GM12878 (cell line): ENCODE measurements at regions not wholly inside any gene's neighbourhood (a gene's known extent, or its start where the extent isn't known, plus 50 kb on each side); places are given as distances from the start of the nearest gene placed in this dataset.

ENCODE experiments used
- ATAC-seq: fragments of 200-7000 bp; cut with Tn5 transposase; 3 replicates; pipeline ENCODE4 v1.9.1; 2020; ENCODE audit warnings: mild to moderate bottlenecking, moderate library complexity
- BruUV-seq: library from RNA; stranded (reverse); fragments of 400-500 nt; replicated peaks from 2 replicates; lab custom pipeline; 2021; lab: Mats Ljungman, UMichigan
- CTCF ChIA-PET: fragments of 300-600 bp; sonication (Branson Sonifier 250); formaldehyde crosslinking; extraction: SDS; loops from one replicate; lab custom pipeline; 2021; ENCODE audit warnings: inconsistent platforms; lab: Yijun Ruan, JAX
- POLR2A ChIA-PET: fragments of 350-600 bp; formaldehyde crosslinking; extraction: SDS; loops from one replicate; lab custom pipeline; 2021; ENCODE audit warnings: inconsistent platforms; lab: Charles Lee
- RAD21 ChIA-PET: fragments of 300-600 bp; sonication (Branson Sonifier 250); formaldehyde crosslinking; loops from one replicate; lab custom pipeline; 2023; ENCODE audit warnings: antibody characterized with exemption; ENCODE audit not compliant: unreplicated experiment; lab: Charles Lee
- SMC1A ChIA-PET: fragments of 300-600 bp; sonication (Branson Sonifier 250); formaldehyde crosslinking; loops from one replicate; lab custom pipeline; 2023; ENCODE audit not compliant: unreplicated experiment, uncharacterized antibody; lab: Charles Lee
- DNase-seq: peaks from one replicate; pipeline ENCODE4 v3.0.0-alpha.2; 2011; ENCODE audit warnings: low read depth, low spot score
- FAIRE-seq: peaks from 3 replicates; lab custom pipeline; 2011; peaks lifted over from hg19 to GRCh38; lab: Jason Lieb, UNC
- H2AFZ ChIP-seq: 2 replicates; pipeline ENCODE4 v1.6.0; 2011; ENCODE audit warnings: low read depth, low read length, control low read depth; ENCODE audit not compliant: control insufficient read depth
- H3K27ac ChIP-seq: 2 replicates; pipeline ENCODE4 v1.5.1; 2011; ENCODE audit warnings: control low read depth; ENCODE audit not compliant: control insufficient read depth, insufficient read depth
- H3K27me3 ChIP-seq, 2 experiments: replicated peaks in 1 of 2; 2 replicates each; pipeline versions ENCODE4 v1.6.0 to v1.6.1; 2011; ENCODE audit warnings: low read length in 1 of 2; ENCODE audit not compliant: control insufficient read depth in 2 of 2, insufficient read depth in 2 of 2
- H3K36me3 ChIP-seq, 2 experiments: 2 replicates each; pipeline ENCODE4 v1.5.1; 2011; ENCODE audit warnings: low read length in 1 of 2; ENCODE audit not compliant: control insufficient read depth in 2 of 2, insufficient read depth in 2 of 2
- H3K4me1 ChIP-seq: 2 replicates; pipeline ENCODE4 v1.6.1; 2011; ENCODE audit warnings: mild to moderate bottlenecking, low read length, moderate library complexity, mixed read lengths; ENCODE audit not compliant: control insufficient read depth, insufficient read depth
- H3K4me2 ChIP-seq: 2 replicates; pipeline ENCODE4 v1.6.0; 2011; ENCODE audit warnings: control low read depth; ENCODE audit not compliant: control insufficient read depth, insufficient read depth
- H3K4me3 ChIP-seq: fragments of 200-600 bp; sonication (generic); 2 replicates; pipeline ENCODE4 v1.5.1; 2016
- H3K79me2 ChIP-seq: 2 replicates; pipeline ENCODE4 v1.6.0; 2011; ENCODE audit warnings: low read length; ENCODE audit not compliant: control insufficient read depth, insufficient read depth
- H3K9ac ChIP-seq: 2 replicates; pipeline ENCODE4 v1.8.0; 2011; ENCODE audit warnings: low read length, control low read depth, mixed read lengths; ENCODE audit not compliant: control insufficient read depth, insufficient read depth
- H3K9me3 ChIP-seq: replicated peaks from 3 replicates; pipeline ENCODE4 v1.5.1; 2011; ENCODE audit warnings: mild to moderate bottlenecking, low read length; ENCODE audit not compliant: control insufficient read depth, insufficient read depth
- H4K20me1 ChIP-seq: 2 replicates; pipeline ENCODE4 v1.6.0; 2011; ENCODE audit not compliant: control insufficient read depth, insufficient read depth
- CREB1 ChIP-seq: IDR thresholded peaks from 2 replicates; pipeline ENCODE4 v1.6.1; 2012; ENCODE audit warnings: low read depth, mild to moderate bottlenecking, inconsistent platforms
- EP300 ChIP-seq, 2 experiments: fragments of 150-350 bp in 1 of 2; IDR thresholded peaks; 2 replicates each; pipeline ENCODE4 v1.6.1; 2011 to 2012; ENCODE audit warnings: low read depth in 2 of 2, low read length in 2 of 2, borderline replicate concordance in 1 of 2, improper control_type of control experiment in 1 of 2, inconsistent platforms in 1 of 2; ENCODE audit not compliant: control insufficient read depth in 1 of 2
- JUNB ChIP-seq: IDR thresholded peaks from 2 replicates; pipeline ENCODE4 v1.6.1; 2016; ENCODE audit warnings: antibody characterized with exemption, mild to moderate bottlenecking
- LARP7 ChIP-seq: fragments of 450-650 bp; IDR thresholded peaks from 2 replicates; pipeline ENCODE4 v1.6.1; 2017; ENCODE audit warnings: mild to moderate bottlenecking
- MEF2A ChIP-seq: IDR thresholded peaks from 2 replicates; pipeline ENCODE4 v1.6.1; 2011; ENCODE audit warnings: low read depth, mild to moderate bottlenecking, low read length, moderate library complexity; ENCODE audit not compliant: insufficient read depth
- NBN ChIP-seq: fragments of 450-650 bp; IDR thresholded peaks from 2 replicates; pipeline ENCODE4 v1.6.1; 2016
- NFXL1 ChIP-seq: fragments of 450-650 bp; IDR thresholded peaks from 2 replicates; pipeline ENCODE4 v1.6.1; 2017; ENCODE audit warnings: antibody characterized with exemption, mild to moderate bottlenecking, borderline replicate concordance
- NFYB ChIP-seq: IDR thresholded peaks from 2 replicates; pipeline ENCODE4 v1.6.1; 2011; ENCODE audit warnings: low read depth, mild to moderate bottlenecking, low read length, improper control_type of control experiment, moderate library complexity; ENCODE audit not compliant: insufficient read depth
- POLR2AphosphoS5 ChIP-seq: IDR thresholded peaks from 2 replicates; pipeline ENCODE4 v1.6.1; 2011; ENCODE audit warnings: mild to moderate bottlenecking, low read length, inconsistent platforms
- SMAD5 ChIP-seq: IDR thresholded peaks from 2 replicates; pipeline ENCODE4 v1.6.1; 2016; ENCODE audit warnings: antibody characterized with exemption, low read depth
- TBL1XR1 ChIP-seq: IDR thresholded peaks from 2 replicates; pipeline ENCODE4 v1.6.1; 2012; ENCODE audit warnings: low read depth, low read length, improper control_type of control experiment
- TCF7 ChIP-seq: IDR thresholded peaks from 2 replicates; pipeline ENCODE4 v1.6.1; 2014; ENCODE audit warnings: antibody characterized with exemption, borderline replicate concordance
- WRNIP1 ChIP-seq: IDR thresholded peaks from 2 replicates; pipeline ENCODE4 v1.6.1; 2011; ENCODE audit warnings: low read depth, low read length, improper control_type of control experiment, borderline replicate concordance
- ZNF384 ChIP-seq: IDR thresholded peaks from 2 replicates; pipeline ENCODE4 v1.6.1; 2012; ENCODE audit warnings: low read depth, mild to moderate bottlenecking, low read length, improper control_type of control experiment, borderline replicate concordance
- WGBS: methylation state at CpG from one replicate; pipeline ENCODE4 v1.1.6; 2016; ENCODE audit warnings: low lambda C conversion rate; ENCODE audit not compliant: insufficient replicate concordance, insufficient coverage; ENCODE audit errors: missing lambda C conversion rate; 5-methylcytosine and 5-hydroxymethylcytosine counted together
- in situ Hi-C: fragments of 300-500 bp; cut with MboI; formaldehyde crosslinking; loops from 9 replicates; pipeline ENCODE4 v1.14.3; 2018; ENCODE audit warnings: mixed read lengths
- intact Hi-C: fragments of 100-400 bp; cut with micrococcal nuclease; formaldehyde crosslinking; loops from one replicate; pipeline ENCODE4 v1.14.2; 2022; ENCODE audit not compliant: unreplicated experiment
- TF ChIP-seq, protein P1 (sequence below): fragments of 450-650 bp; formaldehyde crosslinking; IDR thresholded peaks from 2 replicates; pipeline ENCODE4 v1.5.0; 2022; ENCODE audit warnings: mild to moderate bottlenecking, missing genetic modification characterization
- TF ChIP-seq, protein P2 (sequence below): IDR thresholded peaks from 2 replicates; pipeline ENCODE4 v1.6.1; 2012; ENCODE audit warnings: low read depth, low read length, improper control_type of control experiment

DNA sequence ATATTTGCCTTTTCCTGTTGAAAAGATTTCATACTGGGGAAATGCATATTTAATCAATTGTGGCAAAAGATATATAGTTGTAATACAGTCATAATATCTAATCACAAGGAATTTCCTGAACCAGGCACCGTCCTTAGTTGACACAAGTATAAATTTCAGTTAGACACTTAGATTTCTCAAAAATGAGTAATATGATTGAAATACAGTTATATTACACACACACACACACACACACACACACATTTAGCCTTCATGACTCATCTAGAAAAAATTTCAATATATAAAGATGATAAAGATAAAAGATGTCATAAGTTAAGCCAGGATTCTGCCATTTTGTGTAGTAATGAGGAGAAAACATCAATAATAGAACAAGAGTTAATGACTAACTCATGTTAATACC, 258.4 kb upstream of the ZNF804A start:
- CTCF ChIA-PET: no interaction called here

DNA sequence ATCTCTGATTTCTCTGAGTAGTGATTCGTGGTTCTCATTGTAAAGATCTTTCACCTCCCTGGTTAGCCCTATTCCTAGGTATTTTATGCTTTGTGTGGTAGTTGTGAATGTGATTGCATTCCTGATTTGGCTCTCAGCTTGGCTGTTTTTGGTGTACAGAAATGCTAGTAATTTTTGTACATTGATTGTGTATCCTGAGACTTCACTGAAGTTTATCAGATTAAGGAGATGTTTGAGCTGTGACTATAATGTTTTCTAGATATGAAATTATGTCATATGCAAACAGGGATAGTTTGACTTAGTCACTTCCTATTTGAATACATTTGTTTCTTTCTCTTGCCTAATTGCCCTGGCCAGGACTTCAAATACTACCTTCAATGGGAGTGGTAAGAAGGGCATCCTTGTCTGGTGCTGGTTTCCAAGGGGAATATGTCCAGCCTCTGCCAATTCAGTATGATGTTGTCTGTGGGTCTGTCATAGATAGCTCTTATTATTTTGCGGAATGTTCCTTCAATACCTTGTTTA, 251.9 kb upstream of the ZNF804A start:
- no peak for DNase-seq
- RAD21 ChIA-PET: interaction anchor here (1.1 kb wide), 1 partner anchor 384 kb away, joined by 3 read pairs; no protein-coding TSS in a partner anchor
- SMC1A ChIA-PET: interaction anchor here (1.4 kb wide), 1 partner anchor 8 kb away, joined by 9 read pairs; no protein-coding TSS in a partner anchor
- CTCF ChIA-PET: no interaction called here
- no peak for TF ChIP-seq EP300 (IDR thresholded peaks at IDR 0.05; ENCODE audit: borderline replicate concordance in 1 of 2, control insufficient read depth in 1 of 2, low read depth in 2 of 2, low read length in 2 of 2)
- TF ChIP-seq JUNB: no peak
- TF ChIP-seq, protein P1, sequence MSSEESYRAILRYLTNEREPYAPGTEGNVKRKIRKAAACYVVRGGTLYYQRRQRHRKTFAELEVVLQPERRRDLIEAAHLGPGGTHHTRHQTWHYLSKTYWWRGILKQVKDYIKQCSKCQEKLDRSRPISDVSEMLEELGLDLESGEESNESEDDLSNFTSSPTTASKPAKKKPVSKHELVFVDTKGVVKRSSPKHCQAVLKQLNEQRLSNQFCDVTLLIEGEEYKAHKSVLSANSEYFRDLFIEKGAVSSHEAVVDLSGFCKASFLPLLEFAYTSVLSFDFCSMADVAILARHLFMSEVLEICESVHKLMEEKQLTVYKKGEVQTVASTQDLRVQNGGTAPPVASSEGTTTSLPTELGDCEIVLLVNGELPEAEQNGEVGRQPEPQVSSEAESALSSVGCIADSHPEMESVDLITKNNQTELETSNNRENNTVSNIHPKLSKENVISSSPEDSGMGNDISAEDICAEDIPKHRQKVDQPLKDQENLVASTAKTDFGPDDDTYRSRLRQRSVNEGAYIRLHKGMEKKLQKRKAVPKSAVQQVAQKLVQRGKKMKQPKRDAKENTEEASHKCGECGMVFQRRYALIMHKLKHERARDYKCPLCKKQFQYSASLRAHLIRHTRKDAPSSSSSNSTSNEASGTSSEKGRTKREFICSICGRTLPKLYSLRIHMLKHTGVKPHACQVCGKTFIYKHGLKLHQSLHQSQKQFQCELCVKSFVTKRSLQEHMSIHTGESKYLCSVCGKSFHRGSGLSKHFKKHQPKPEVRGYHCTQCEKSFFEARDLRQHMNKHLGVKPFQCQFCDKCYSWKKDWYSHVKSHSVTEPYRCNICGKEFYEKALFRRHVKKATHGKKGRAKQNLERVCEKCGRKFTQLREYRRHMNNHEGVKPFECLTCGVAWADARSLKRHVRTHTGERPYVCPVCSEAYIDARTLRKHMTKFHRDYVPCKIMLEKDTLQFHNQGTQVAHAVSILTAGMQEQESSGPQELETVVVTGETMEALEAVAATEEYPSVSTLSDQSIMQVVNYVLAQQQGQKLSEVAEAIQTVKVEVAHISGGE (CRISPR knock-in tag): no peak
- TF ChIP-seq NFXL1: no peak
- TF ChIP-seq ZNF384: no peak
- no peak for TF ChIP-seq NBN
- TF ChIP-seq MEF2A: no peak
- TF ChIP-seq TBL1XR1: no peak
- no peak for TF ChIP-seq NFYB
- Histone ChIP-seq H3K79me2 (no peaks in the 10 kb centered on the region), H3K4me2 (no peak overlapping the region), H3K9me3 (no peaks in the 10 kb centered on the region), H3K9ac (no peak overlapping the region), H3K4me3 (no peak overlapping the region), H3K36me3 (no peaks in the 10 kb centered on the region), H4K20me1 (no peaks in the 10 kb centered on the region), H3K27me3 (no peaks in the 10 kb centered on the region), H3K27ac (no peak overlapping the region), H2AFZ (no peak overlapping the region), H3K4me1 (no peaks in the 10 kb centered on the region)
- no peak for ATAC-seq
- BruUV-seq: no TSS peak
- intact Hi-C loops: no loop called here
- no peak for FAIRE-seq
- POLR2A ChIA-PET: no interaction called here
- in situ Hi-C loops: no loop called here
- 33% methylated on average over 2 of the region's 2 CpGs for WGBS

More for the DNA sequence above, 258.4 kb upstream of the ZNF804A start:
- H3K79me2 ChIP-seq: no peaks in the 10 kb centered on the region
- no peaks in the 10 kb centered on the region for H4K20me1 ChIP-seq
- H3K4me3 ChIP-seq: no peak overlapping the region
- H3K9ac ChIP-seq: no peak overlapping the region
- no peak overlapping the region for H3K4me2 ChIP-seq
- BruUV-seq: no TSS peak
- no peaks in the 10 kb centered on the region for H3K36me3 ChIP-seq
- FAIRE-seq (no peak), DNase-seq (no peak), ATAC-seq (no peak)
- no peaks in the 10 kb centered on the region for H3K27me3 ChIP-seq
- TF ChIP-seq LARP7: no peak
- TF ChIP-seq POLR2AphosphoS5: no peak
- no peak for TF ChIP-seq TCF7
- TF ChIP-seq WRNIP1: no peak
- TF ChIP-seq SMAD5: no peak
- TF ChIP-seq CREB1: no peak
- TF ChIP-seq, protein P2, sequence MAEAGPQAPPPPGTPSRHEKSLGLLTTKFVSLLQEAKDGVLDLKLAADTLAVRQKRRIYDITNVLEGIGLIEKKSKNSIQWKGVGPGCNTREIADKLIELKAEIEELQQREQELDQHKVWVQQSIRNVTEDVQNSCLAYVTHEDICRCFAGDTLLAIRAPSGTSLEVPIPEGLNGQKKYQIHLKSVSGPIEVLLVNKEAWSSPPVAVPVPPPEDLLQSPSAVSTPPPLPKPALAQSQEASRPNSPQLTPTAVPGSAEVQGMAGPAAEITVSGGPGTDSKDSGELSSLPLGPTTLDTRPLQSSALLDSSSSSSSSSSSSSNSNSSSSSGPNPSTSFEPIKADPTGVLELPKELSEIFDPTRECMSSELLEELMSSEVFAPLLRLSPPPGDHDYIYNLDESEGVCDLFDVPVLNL: no peak
- in situ Hi-C loops (no loop called here), intact Hi-C loops (no loop called here)
- no peak overlapping the region for H2AFZ ChIP-seq
- H3K27ac ChIP-seq: no peak overlapping the region
- no peaks in the 10 kb centered on the region for H3K9me3 ChIP-seq
- SMC1A ChIA-PET: no interaction called here
- POLR2A ChIA-PET: no interaction called here
- RAD21 ChIA-PET: no interaction called here
- no peaks in the 10 kb centered on the region for H3K4me1 ChIP-seq
- 0% methylated on average over 1 of the region's 1 CpG for WGBS
